ENCODE measurements at regions not wholly inside any gene's neighbourhood (a gene's known extent, or its start where the extent isn't known, plus 50 kb on each side); places are given as distances from the start of the nearest gene placed in this dataset.

DNA sequence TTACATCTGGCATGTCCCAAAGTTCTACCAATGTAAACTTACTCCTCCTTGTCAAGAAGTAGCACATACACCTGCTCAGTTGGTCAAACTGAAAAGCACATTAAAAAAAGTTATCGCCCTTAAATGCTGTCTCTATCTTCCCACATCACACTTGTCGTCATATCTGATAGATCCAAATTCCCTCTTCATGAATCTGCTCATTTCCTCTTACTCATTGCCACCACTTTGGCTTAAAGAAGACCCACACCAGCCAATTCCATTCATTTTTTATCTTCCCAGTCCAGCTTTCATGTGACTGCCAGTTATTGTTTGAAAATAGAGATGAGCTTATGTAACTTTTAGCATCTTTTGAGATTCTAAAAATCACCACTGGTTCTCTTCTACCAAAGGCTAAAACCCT is 305.9 kb upstream of the MTNR1B start:
- no peak overlapping the region for H3K4me3 ChIP-seq (ENCODE audit: low read length)
- no peak for ATAC-seq
- no peaks in the 10 kb centered on the region for H3F3A ChIP-seq (ENCODE audit: low read length, unreplicated experiment)
- no peaks in the 10 kb centered on the region for H3K36me3 ChIP-seq (ENCODE audit: low read depth, low read length)
- ChIA-PET POLR2A (ENCODE audit: unreplicated experiment) (no interaction called here), CTCF (no interaction called here)
- TF ChIP-seq EZH2 (IDR thresholded peaks at IDR 0.05; ENCODE audit: low read length, unreplicated experiment) (no peak), CTCF (conservative IDR thresholded peaks at IDR 0.05; ENCODE audit: low read depth, low read length) (no peak), EZH2phosphoT487 (IDR thresholded peaks at IDR 0.05; ENCODE audit: borderline replicate concordance, low read length) (no peak)
- no peak for DNase-seq
- no peaks in the 10 kb centered on the region for H3K27me3 ChIP-seq (ENCODE audit: low read length)
- no peaks in the 10 kb centered on the region for H4K20me1 ChIP-seq (ENCODE audit: low read length)
- H3K4me1 ChIP-seq (ENCODE audit: insufficient read depth, low read length) = no peaks in the 10 kb centered on the region
- H3K79me2 ChIP-seq (ENCODE audit: low read length) = no peaks in the 10 kb centered on the region
- no TSS peak for BruUV-seq (replicated peaks)
- no peak overlapping the region for H3K9ac ChIP-seq (ENCODE audit: low read length)
- intact Hi-C loops (cut with micrococcal nuclease) = no loop called here
- H3K4me2 ChIP-seq (ENCODE audit: low read length) = no peak overlapping the region
- peaks cover 18% of the 10 kb centered on the region for H3K9me3 ChIP-seq (ENCODE audit: low read length)
- H2AFZ ChIP-seq (ENCODE audit: low read length) = no peak overlapping the region
- H3K9me2 ChIP-seq (replicated peaks; ENCODE audit: low read length) = no peaks in the 10 kb centered on the region
- no peak overlapping the region for H3K27ac ChIP-seq (ENCODE audit: low read length)

- Histone ChIP-seq H3K9me3 (ENCODE audit: low read length) (0 out of 2 replicates have a peak, but pooled peaks cover 12% of the 10 kb centered on the region), H3K9ac (ENCODE audit: low read length) (no peak overlapping the region), H3K27me3 (ENCODE audit: low read length) (no peaks in the 10 kb centered on the region), H3K4me1 (ENCODE audit: insufficient read depth, low read length) (no peaks in the 10 kb centered on the region), H3K36me3 (ENCODE audit: low read depth, low read length) (no peaks in the 10 kb centered on the region), H3K4me2 (ENCODE audit: low read length) (no peak overlapping the region), H3F3A (ENCODE audit: low read length, unreplicated experiment) (no peaks in the 10 kb centered on the region), H4K20me1 (ENCODE audit: low read length) (no peaks in the 10 kb centered on the region), H3K9me2 (replicated peaks; ENCODE audit: low read length) (no peaks in the 10 kb centered on the region), H2AFZ (ENCODE audit: low read length) (no peak overlapping the region), H3K79me2 (ENCODE audit: low read length) (no peaks in the 10 kb centered on the region), H3K4me3 (ENCODE audit: low read length) (no peak overlapping the region), H3K27ac (ENCODE audit: low read length) (no peak overlapping the region)
- no TSS peak for BruUV-seq (replicated peaks)
- ATAC-seq (no peak), DNase-seq (no peak)
- intact Hi-C loops (cut with micrococcal nuclease) = no loop called here
- CTCF ChIA-PET = no interaction called here
- TF ChIP-seq EZH2 (IDR thresholded peaks at IDR 0.05; ENCODE audit: low read length, unreplicated experiment) (no peak), CTCF (conservative IDR thresholded peaks at IDR 0.05; ENCODE audit: low read depth, low read length) (no peak), EZH2phosphoT487 (IDR thresholded peaks at IDR 0.05; ENCODE audit: borderline replicate concordance, low read length) (no peak)
- POLR2A ChIA-PET (ENCODE audit: unreplicated experiment) = no interaction called here
Measured at GRCh38 chr11:92667486-92668152, 301.8 kb upstream of the MTNR1B start.

DNA sequence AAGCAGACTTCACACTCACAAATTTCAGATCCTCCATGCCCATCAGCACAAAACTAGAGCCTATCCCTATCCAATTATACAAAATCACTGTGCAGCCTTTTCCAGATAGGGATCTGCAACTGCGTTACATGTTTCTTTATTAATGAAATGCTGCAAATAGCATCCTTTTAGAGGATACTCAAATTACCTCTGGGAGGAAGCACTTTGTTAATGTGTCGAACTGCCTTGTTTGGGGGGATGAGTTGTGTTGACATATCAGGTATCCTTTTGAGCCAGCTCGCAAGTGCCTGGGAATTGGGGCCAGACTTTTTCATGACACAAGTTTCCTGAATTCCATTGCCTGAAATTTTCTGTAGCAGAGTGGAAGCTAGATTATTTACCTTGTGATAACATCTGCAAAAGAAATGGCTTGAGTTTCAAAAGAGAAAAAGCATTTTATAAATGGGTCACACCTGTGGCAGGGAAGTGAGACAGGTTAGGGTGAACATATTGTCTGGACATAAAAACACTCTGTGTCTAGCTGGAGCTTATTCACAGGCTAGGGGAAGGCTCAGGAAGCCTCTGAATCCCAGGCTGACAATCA is 299.1 kb upstream of the MTNR1B start:
- no peak for ATAC-seq
- ChIA-PET CTCF (no interaction called here), POLR2A (ENCODE audit: unreplicated experiment) (no interaction called here)
- TF ChIP-seq EZH2phosphoT487 (IDR thresholded peaks at IDR 0.05; ENCODE audit: borderline replicate concordance, low read length) (no peak), EZH2 (IDR thresholded peaks at IDR 0.05; ENCODE audit: low read length, unreplicated experiment) (no peak), CTCF (conservative IDR thresholded peaks at IDR 0.05; ENCODE audit: low read depth, low read length) (no peak)
- 0 out of 2 replicates have a peak, but pooled peaks cover 3% of the 10 kb centered on the region for H3K9me3 ChIP-seq (ENCODE audit: low read length)
- no TSS peak for BruUV-seq (replicated peaks)
- intact Hi-C loops (cut with micrococcal nuclease) = no loop called here
- no peaks in the 10 kb centered on the region for H3K4me1 ChIP-seq (ENCODE audit: insufficient read depth, low read length)
- no peaks in the 10 kb centered on the region for H4K20me1 ChIP-seq (ENCODE audit: low read length)
- H3K4me2 ChIP-seq (ENCODE audit: low read length) = no peak overlapping the region
- H3K9me2 ChIP-seq (replicated peaks; ENCODE audit: low read length) = no peaks in the 10 kb centered on the region
- H3K27me3 ChIP-seq (ENCODE audit: low read length) = no peaks in the 10 kb centered on the region
- H3K9ac ChIP-seq (ENCODE audit: low read length) = no peak overlapping the region
- no peaks in the 10 kb centered on the region for H3F3A ChIP-seq (ENCODE audit: low read length, unreplicated experiment)
- H3K4me3 ChIP-seq (ENCODE audit: low read length) = no peak overlapping the region
- H3K79me2 ChIP-seq (ENCODE audit: low read length) = no peaks in the 10 kb centered on the region
- no peak overlapping the region for H2AFZ ChIP-seq (ENCODE audit: low read length)
- no peak overlapping the region for H3K27ac ChIP-seq (ENCODE audit: low read length)
- no peak for DNase-seq
- H3K36me3 ChIP-seq (ENCODE audit: low read depth, low read length) = no peaks in the 10 kb centered on the region
